ENCODE measurements at regions not wholly inside any gene's neighbourhood (a gene's known extent, or its start where the extent isn't known, plus 50 kb on each side); places are given as distances from the start of the nearest gene placed in this dataset.

DNA sequence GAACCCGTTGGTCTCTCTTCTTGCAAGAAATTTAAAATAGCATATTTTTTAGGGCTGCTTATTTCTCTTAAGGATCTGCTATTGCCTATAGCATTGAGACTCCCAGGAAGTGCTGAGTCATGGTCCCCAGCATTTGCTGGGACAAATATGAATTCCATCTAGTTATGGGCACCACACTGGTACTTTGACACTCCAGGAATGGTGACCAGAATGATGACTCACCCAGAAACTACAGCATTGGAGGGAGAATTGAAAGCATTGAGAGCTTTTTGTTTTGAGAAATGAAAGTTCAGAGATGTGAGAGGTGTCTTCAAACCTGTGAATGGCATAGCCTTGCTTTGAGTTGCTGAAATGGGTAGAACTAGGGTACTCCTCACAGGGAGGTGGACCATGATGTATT lies 699.7 kb downstream of the DHX35 start:
- no peak overlapping the region for H2BK5ac ChIP-seq (ENCODE audit: low read depth, low read length)
- no peak overlapping the region for H3K27ac ChIP-seq (ENCODE audit: low read depth, low read length)
- H4K5ac ChIP-seq (ENCODE audit: insufficient read length, low read depth, low read length) = no peak overlapping the region
- no peak overlapping the region for H4K91ac ChIP-seq (replicated peaks; ENCODE audit: insufficient read length, low read length)
- no peak overlapping the region for H3K14ac ChIP-seq (ENCODE audit: insufficient read length)
- H3K4ac ChIP-seq (replicated peaks; ENCODE audit: insufficient read length, low read depth, low read length) = no peak overlapping the region
- DNase-seq (ENCODE audit: low read depth in 1 of 2, low spot score in 2 of 2) (no peak), FAIRE-seq (no peak)
- no peak overlapping the region for H4K8ac ChIP-seq (ENCODE audit: extremely low read depth, insufficient read depth, low read length)
- H2BK120ac ChIP-seq (replicated peaks; ENCODE audit: low read depth, low read length) = no peak overlapping the region
- CTCF ChIA-PET (ENCODE audit: partially characterized antibody) = interaction anchor here (1.3 kb wide), 1 partner anchor 393 kb away, joined by 5 read pairs; no protein-coding TSS in a partner anchor
- 45% methylated on average over 1 of the region's 1 CpG; no CpG with 5 or more reads in 1 of the 2 experiments for WGBS, 2 experiments (ENCODE audit: extremely low coverage in 1 of 2, insufficient coverage in 1 of 2, insufficient read length in 1 of 2, insufficient replicate concordance in 2 of 2, low coverage in 1 of 2, low lambda C conversion rate in 2 of 2, missing lambda C conversion rate in 1 of 2)
- H2AK5ac ChIP-seq (ENCODE audit: low read depth, low read length) = no peak overlapping the region
- H3K4me3 ChIP-seq (ENCODE audit: extremely low read depth in 1 of 4, insufficient read depth in 2 of 4, low read depth in 3 of 4, low read length in 4 of 4) = no peak overlapping the region
- no peak overlapping the region for H3K18ac ChIP-seq (ENCODE audit: extremely low read depth, low read length)
- TF ChIP-seq MAFK (IDR thresholded peaks at IDR 0.05; ENCODE audit: low read depth, low read length) = peak; percentile 68
- no peak for TF ChIP-seq RBBP5 (IDR thresholded peaks at IDR 0.05; ENCODE audit: borderline replicate concordance, low read depth, low read length)
- H3K36me3 ChIP-seq (ENCODE audit: control insufficient read depth in 2 of 4, insufficient read depth in 4 of 4, low read length in 3 of 4) = no peaks in the 10 kb centered on the region
- H3K23me2 ChIP-seq (ENCODE audit: low read depth, low read length) = no peaks in the 10 kb centered on the region
- H3K27me3 ChIP-seq (replicated peaks in 1 of 4; ENCODE audit: control insufficient read depth in 3 of 4, extremely low read depth in 1 of 4, insufficient read depth in 3 of 4, low read length in 3 of 4) = no peaks in the 10 kb centered on the region
- no peaks in the 10 kb centered on the region for H4K20me1 ChIP-seq (replicated peaks in 1 of 2; ENCODE audit: control insufficient read depth in 1 of 2, insufficient read depth in 2 of 2, low read length in 2 of 2)
- no peak overlapping the region for H2BK12ac ChIP-seq (ENCODE audit: low read depth, low read length)
- no peak overlapping the region for H3K23ac ChIP-seq (ENCODE audit: insufficient read length)
- no peak overlapping the region for H3K56ac ChIP-seq (replicated peaks; ENCODE audit: insufficient read length, low read depth, low read length)
- H3K9ac ChIP-seq (replicated peaks in 1 of 4; ENCODE audit: extremely low read depth in 1 of 4, low read depth in 3 of 4, low read length in 3 of 4) = no peak overlapping the region
- no peak overlapping the region for H2BK15ac ChIP-seq (ENCODE audit: low read length)
- H2AFZ ChIP-seq (ENCODE audit: low read length) = no peak overlapping the region
- POLR2A ChIA-PET (ENCODE audit: partially characterized antibody) = no interaction called here
- H3K9me3 ChIP-seq (ENCODE audit: insufficient read depth in 2 of 2, low read depth in 1 of 2, low read length in 1 of 2) = no peaks in the 10 kb centered on the region
- no peak overlapping the region for H3K4me2 ChIP-seq (ENCODE audit: insufficient read depth in 1 of 2, low read depth in 2 of 2, low read length in 2 of 2)
- H2BK20ac ChIP-seq (ENCODE audit: low read length) = peak overlapping the region; percentile 23; the same call in 1 of the 2 replicates
- no peaks in the 10 kb centered on the region for H3K79me2 ChIP-seq (ENCODE audit: control insufficient read depth in 1 of 2, insufficient read depth in 2 of 2, low read length in 2 of 2)
- H3K4me1 ChIP-seq (replicated peaks in 1 of 4; ENCODE audit: control insufficient read depth in 3 of 4, insufficient read depth in 4 of 4, low read length in 3 of 4) = no peaks in the 10 kb centered on the region
- no peaks in the 10 kb centered on the region for H3K79me1 ChIP-seq (ENCODE audit: low read depth, low read length)
